ENCODE measurements at regions not wholly inside any gene's neighbourhood (a gene's known extent, or its start where the extent isn't known, plus 50 kb on each side); places are given as distances from the start of the nearest gene placed in this dataset.
"Not testable (repeated sequence)": the region's sequence is repeated elsewhere in the genome, so short reads cannot be mapped to it uniquely, and the experiment has no call there.

GRCh38 chr12:42732908-42733411, 143.4 kb upstream of the PRICKLE1 start:
- Mint-ChIP-seq H3K27ac (no peak overlapping the region), H3K27me3 (no peaks in the 10 kb centered on the region), H3K4me3 (no peak overlapping the region), H3K4me1 (no peaks in the 10 kb centered on the region), H3K36me3 (ENCODE audit: low read depth) (no peaks in the 10 kb centered on the region), H3K9me3 (no peaks in the 10 kb centered on the region)
- ATAC-seq (replicated peaks), result no peak

DNA sequence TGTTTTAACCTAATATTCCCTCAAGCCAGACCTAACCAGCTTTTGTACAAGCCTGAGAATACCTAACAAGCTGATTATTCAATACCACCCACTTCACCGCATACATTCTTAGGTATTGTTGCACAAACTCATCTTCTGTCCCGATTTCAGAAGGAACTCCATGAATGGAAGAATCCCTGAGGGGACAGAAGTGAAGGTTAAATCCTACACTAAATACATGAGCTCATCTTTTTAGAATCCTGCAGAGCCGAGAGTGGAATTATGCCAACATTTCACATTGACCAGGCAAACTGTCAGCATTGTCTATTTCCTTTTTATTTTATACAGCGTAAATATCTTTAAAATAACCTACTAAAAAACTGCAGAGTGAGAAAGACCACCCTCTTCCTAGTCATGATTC, 140.7 kb upstream of the PRICKLE1 start:
- Mint-ChIP-seq H3K9me3 (peaks cover 4% of the 10 kb centered on the region), H3K4me3 (no peak overlapping the region), H3K27me3 (no peaks in the 10 kb centered on the region), H3K36me3 (ENCODE audit: low read depth) (no peaks in the 10 kb centered on the region), H3K4me1 (no peaks in the 10 kb centered on the region), H3K27ac (no peak overlapping the region)
- ATAC-seq (replicated peaks), result no peak

DNA sequence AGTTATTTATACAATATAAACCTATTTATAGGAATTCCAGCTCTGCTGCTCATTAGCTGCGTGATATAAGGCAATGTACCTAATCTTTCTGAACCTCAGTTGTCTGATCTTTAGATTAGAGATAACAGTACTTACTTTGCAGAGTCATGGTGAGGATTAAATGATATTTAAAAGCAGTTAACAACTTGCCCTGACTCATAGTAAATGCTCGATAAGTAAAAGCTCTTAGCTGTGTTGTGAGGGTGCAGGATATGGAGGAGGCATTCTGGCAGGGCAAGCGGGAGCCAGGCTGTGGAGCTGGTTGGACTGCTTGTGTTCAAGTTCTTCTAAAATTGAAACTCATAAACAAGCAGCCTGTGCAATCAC, 140.0 kb upstream of the PRICKLE1 start:
- no peak overlapping the region for H3K27ac Mint-ChIP-seq
- no peaks in the 10 kb centered on the region for H3K4me1 Mint-ChIP-seq
- H3K36me3 Mint-ChIP-seq (ENCODE audit: low read depth), result no peaks in the 10 kb centered on the region
- H3K27me3 Mint-ChIP-seq, result no peaks in the 10 kb centered on the region
- peaks cover 4% of the 10 kb centered on the region for H3K9me3 Mint-ChIP-seq
- no peak for ATAC-seq (replicated peaks)
- H3K4me3 Mint-ChIP-seq, result no peak overlapping the region

DNA sequence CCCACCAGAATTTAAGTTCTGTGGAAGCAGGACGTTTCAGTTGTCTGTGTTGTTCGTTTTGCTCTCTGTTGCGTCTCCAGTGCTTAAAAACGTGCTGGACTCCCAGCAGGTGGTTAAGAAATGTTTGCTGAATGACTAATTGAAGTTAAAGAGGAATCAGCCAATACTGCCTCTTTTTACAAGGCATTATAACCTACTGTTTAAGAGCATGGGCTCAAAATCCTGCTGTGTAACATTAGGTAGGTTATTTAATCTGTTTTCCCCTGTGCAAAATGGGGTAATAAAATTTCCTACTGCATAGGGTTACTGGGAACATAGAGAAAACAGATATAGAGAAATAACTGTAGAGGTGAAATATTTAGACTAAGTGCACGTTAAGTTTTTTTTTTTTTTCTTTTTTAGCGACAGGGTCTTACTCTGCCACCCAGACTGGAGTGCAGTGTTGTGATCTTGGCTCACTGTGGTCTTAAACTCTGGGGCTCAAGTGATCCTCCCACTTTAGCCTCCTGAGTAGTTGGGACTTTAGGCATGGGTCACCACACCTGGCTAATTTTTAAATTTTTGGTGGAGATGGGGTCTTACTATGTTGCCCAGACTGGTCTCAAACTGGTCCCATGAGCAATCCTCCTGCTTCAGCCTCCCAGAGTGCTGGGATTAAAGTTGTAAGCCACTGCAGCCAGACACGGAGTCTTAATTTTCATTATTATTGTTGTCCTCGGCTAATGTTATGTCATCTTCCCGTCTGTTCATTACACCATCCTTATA, 139.4 kb upstream of the PRICKLE1 start:
- peaks cover 4% of the 10 kb centered on the region for H3K9me3 Mint-ChIP-seq
- H3K27ac Mint-ChIP-seq, result no peak overlapping the region
- H3K27me3 Mint-ChIP-seq, result no peaks in the 10 kb centered on the region
- ATAC-seq (replicated peaks), result no peak
- no peaks in the 10 kb centered on the region for H3K36me3 Mint-ChIP-seq (ENCODE audit: low read depth)
- no peaks in the 10 kb centered on the region for H3K4me1 Mint-ChIP-seq
- H3K4me3 Mint-ChIP-seq, result no peak overlapping the region

- ATAC-seq (replicated peaks), result no peak
- H3K4me3 Mint-ChIP-seq, result no peak overlapping the region
- no peaks in the 10 kb centered on the region for H3K27me3 Mint-ChIP-seq
- H3K27ac Mint-ChIP-seq, result no peak overlapping the region
- H3K36me3 Mint-ChIP-seq (ENCODE audit: low read depth), result no peaks in the 10 kb centered on the region
- no peaks in the 10 kb centered on the region for H3K4me1 Mint-ChIP-seq
- peaks cover 4% of the 10 kb centered on the region for H3K9me3 Mint-ChIP-seq
Observed at GRCh38 chr12:42728287-42728686, 138.7 kb upstream of the PRICKLE1 start.

GRCh38 chr12:42725809-42726208, 136.3 kb upstream of the PRICKLE1 start:
- no peak overlapping the region for H3K4me3 Mint-ChIP-seq
- H3K27ac Mint-ChIP-seq, result no peak overlapping the region
- no peak for ATAC-seq (replicated peaks)
- no peaks in the 10 kb centered on the region for H3K27me3 Mint-ChIP-seq
- peaks cover 4% of the 10 kb centered on the region for H3K9me3 Mint-ChIP-seq
- H3K36me3 Mint-ChIP-seq (ENCODE audit: low read depth), result no peaks in the 10 kb centered on the region
- no peaks in the 10 kb centered on the region for H3K4me1 Mint-ChIP-seq

- Mint-ChIP-seq H3K36me3 (ENCODE audit: low read depth) (no peaks in the 10 kb centered on the region), H3K4me3 (no peak overlapping the region), H3K4me1 (no peaks in the 10 kb centered on the region), H3K9me3 (no peaks in the 10 kb centered on the region), H3K27me3 (no peaks in the 10 kb centered on the region), H3K27ac (no peak overlapping the region)
- ATAC-seq (replicated peaks), result no peak
Observed at GRCh38 chr12:42716491-42716891, 126.9 kb upstream of the PRICKLE1 start.

DNA sequence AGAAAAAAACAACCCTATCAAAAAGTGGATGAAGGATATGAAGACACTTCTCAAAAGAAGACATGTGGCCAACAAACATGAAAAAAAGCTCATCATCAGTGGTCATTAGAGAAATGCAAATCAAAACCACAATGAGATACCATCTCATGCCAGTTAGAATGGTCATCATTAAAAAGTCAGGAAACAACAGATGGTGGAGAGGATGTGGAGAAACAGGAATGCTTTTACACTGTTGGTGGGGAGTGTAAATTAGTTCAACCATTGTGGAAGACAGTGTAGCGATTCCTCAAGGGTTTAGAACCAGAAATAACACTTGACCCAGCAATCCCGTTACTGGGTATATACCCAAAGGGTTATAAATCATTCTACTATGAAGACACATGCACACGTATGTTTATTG, 124.0 kb upstream of the PRICKLE1 start:
- H3K27me3 Mint-ChIP-seq; H3K4me1 Mint-ChIP-seq; H3K27ac Mint-ChIP-seq; ATAC-seq (replicated peaks); H3K36me3 Mint-ChIP-seq (ENCODE audit: low read depth); H3K9me3 Mint-ChIP-seq; H3K4me3 Mint-ChIP-seq: not testable (repeated sequence)

- H3K4me3 Mint-ChIP-seq, result not testable (repeated sequence)
Observed at GRCh38 chr12:42708374-42708773, 118.8 kb upstream of the PRICKLE1 start.

GRCh38 chr12:42707312-42708226, 118.0 kb upstream of the PRICKLE1 start:
- no peak for ATAC-seq (replicated peaks)
- peaks cover 8% of the 10 kb centered on the region for H3K9me3 Mint-ChIP-seq
- no peaks in the 10 kb centered on the region for H3K36me3 Mint-ChIP-seq (ENCODE audit: low read depth)
- H3K4me1 Mint-ChIP-seq, result no peaks in the 10 kb centered on the region
- no peak overlapping the region for H3K27ac Mint-ChIP-seq
- no peak overlapping the region for H3K4me3 Mint-ChIP-seq
- H3K27me3 Mint-ChIP-seq, result no peaks in the 10 kb centered on the region

More at GRCh38 chr12:42708374-42708773, 118.8 kb upstream of the PRICKLE1 start:
- not testable (repeated sequence) for H3K27ac Mint-ChIP-seq; ATAC-seq (replicated peaks); H3K27me3 Mint-ChIP-seq; H3K9me3 Mint-ChIP-seq; H3K4me1 Mint-ChIP-seq; H3K36me3 Mint-ChIP-seq (ENCODE audit: low read depth)

DNA sequence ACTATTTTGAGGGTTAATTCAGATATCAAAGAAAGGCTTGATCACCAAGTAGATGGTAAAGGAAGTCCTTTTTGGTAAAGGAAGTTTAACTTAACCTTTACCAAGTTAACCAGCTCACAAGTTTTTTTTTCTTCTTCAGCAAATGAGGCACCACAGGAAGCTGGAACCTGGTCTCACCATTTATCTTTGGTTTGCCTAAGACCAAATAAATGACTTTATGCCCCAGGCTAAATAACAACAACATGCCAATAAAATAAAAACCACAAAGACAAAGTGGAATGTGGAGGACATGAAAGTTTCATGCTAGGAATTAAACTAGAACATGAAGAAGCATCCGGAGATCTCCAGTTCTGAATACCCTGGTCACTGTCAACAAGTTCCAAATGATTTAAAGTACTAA, 116.8 kb upstream of the PRICKLE1 start:
- ATAC-seq (replicated peaks), result no peak
- Mint-ChIP-seq H3K4me1 (no peaks in the 10 kb centered on the region), H3K4me3 (no peak overlapping the region), H3K27ac (no peak overlapping the region), H3K27me3 (no peaks in the 10 kb centered on the region), H3K36me3 (ENCODE audit: low read depth) (no peaks in the 10 kb centered on the region), H3K9me3 (peaks cover 7% of the 10 kb centered on the region)

- Mint-ChIP-seq H3K27me3 (no peaks in the 10 kb centered on the region), H3K36me3 (ENCODE audit: low read depth) (no peaks in the 10 kb centered on the region), H3K27ac (no peak overlapping the region), H3K9me3 (peaks cover 3% of the 10 kb centered on the region), H3K4me3 (no peak overlapping the region), H3K4me1 (no peaks in the 10 kb centered on the region)
- ATAC-seq (replicated peaks), result no peak
Observed at GRCh38 chr12:42705863-42706262, 116.3 kb upstream of the PRICKLE1 start.

- no peak overlapping the region for H3K4me3 Mint-ChIP-seq
- ATAC-seq (replicated peaks), result no peak
- no peaks in the 10 kb centered on the region for H3K27me3 Mint-ChIP-seq
- H3K9me3 Mint-ChIP-seq, result peaks cover 3% of the 10 kb centered on the region
- no peaks in the 10 kb centered on the region for H3K36me3 Mint-ChIP-seq (ENCODE audit: low read depth)
- no peaks in the 10 kb centered on the region for H3K4me1 Mint-ChIP-seq
- H3K27ac Mint-ChIP-seq, result no peak overlapping the region
Observed at GRCh38 chr12:42704810-42705401, 115.4 kb upstream of the PRICKLE1 start.

- no peaks in the 10 kb centered on the region for H3K27me3 Mint-ChIP-seq
- peaks cover 2% of the 10 kb centered on the region for H3K9me3 Mint-ChIP-seq
- no peak overlapping the region for H3K27ac Mint-ChIP-seq
- ATAC-seq (replicated peaks), result no peak
- H3K36me3 Mint-ChIP-seq (ENCODE audit: low read depth), result no peaks in the 10 kb centered on the region
- no peaks in the 10 kb centered on the region for H3K4me1 Mint-ChIP-seq
- no peak overlapping the region for H3K4me3 Mint-ChIP-seq
Observed at GRCh38 chr12:42704340-42704739, 114.8 kb upstream of the PRICKLE1 start.

DNA sequence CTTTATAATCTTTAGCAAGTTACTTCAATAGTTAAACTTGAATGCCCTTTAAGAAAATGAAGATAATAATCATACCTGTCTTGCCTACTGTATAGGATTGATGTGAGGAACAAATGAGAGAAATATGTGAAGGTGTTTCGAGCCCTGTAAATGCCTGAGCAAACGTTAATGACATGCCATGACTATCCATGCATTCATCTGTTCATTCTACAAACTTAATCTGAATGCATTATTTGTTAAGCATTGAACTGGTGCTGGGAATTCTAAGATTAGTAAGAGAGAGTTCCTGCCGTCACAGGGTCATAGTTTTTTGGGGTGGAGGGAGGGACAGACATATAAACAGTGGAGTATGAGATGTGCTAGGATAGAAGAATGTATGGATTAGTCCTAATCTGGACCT, 111.5 kb upstream of the PRICKLE1 start:
- Mint-ChIP-seq H3K4me3 (no peak overlapping the region), H3K27ac (no peak overlapping the region), H3K27me3 (no peaks in the 10 kb centered on the region), H3K36me3 (ENCODE audit: low read depth) (no peaks in the 10 kb centered on the region), H3K9me3 (no peaks in the 10 kb centered on the region), H3K4me1 (no peaks in the 10 kb centered on the region)
- ATAC-seq (replicated peaks), result no peak

Measured in activated T-helper 17 cell treated with anti-CD3 and anti-CD28 coated beads, Interleukin-2, amount 50 U/mL, for 72 hours (primary cell).